Effector memory CD8-positive, alpha-beta T cell (primary cell): ENCODE measurements at regions not wholly inside any gene's neighbourhood (a gene's known extent, or its start where the extent isn't known, plus 50 kb on each side); places are given as distances from the start of the nearest gene placed in this dataset.
"Not testable (repeated sequence)": the region's sequence is repeated elsewhere in the genome, so short reads cannot be mapped to it uniquely, and the experiment has no call there.

Experiments used
- ATAC-seq: fragments of 150-1000 bp; cut with Tn5 transposase; replicated peaks from 2 replicates; pipeline ENCODE4 v1.10.0; 2021; ENCODE audit warnings: mild to moderate bottlenecking, moderate library complexity
- DNase-seq, 3 experiments: peaks; one replicate each; pipeline ENCODE4 v3.0.0; 2021
- H3K27ac Mint-ChIP-seq, 2 donors: one replicate each; pipeline ENCODE4 v1.8.0; 2022; ENCODE audit warnings: mild to moderate bottlenecking in 2 of 2, mixed read lengths in 2 of 2, moderate library complexity in 2 of 2
- H3K27me3 Mint-ChIP-seq, 2 donors: one replicate each; pipeline ENCODE4 v1.8.0; 2022; ENCODE audit warnings: mixed read lengths in 2 of 2
- H3K36me3 Mint-ChIP-seq: one replicate; pipeline ENCODE4 v1.8.0; 2022; ENCODE audit warnings: mild to moderate bottlenecking, moderate library complexity, mixed read lengths; ENCODE audit not compliant: insufficient read depth
- H3K4me1 Mint-ChIP-seq, 2 donors: one replicate each; pipeline ENCODE4 v1.8.0; 2022; ENCODE audit warnings: low read depth in 2 of 2, mixed read lengths in 2 of 2
- H3K4me3 Mint-ChIP-seq, 2 donors: one replicate each; pipeline ENCODE4 v1.8.0; 2022; ENCODE audit warnings: mild to moderate bottlenecking in 2 of 2, mixed read lengths in 2 of 2, moderate library complexity in 2 of 2
- H3K9me3 Mint-ChIP-seq, 2 donors: one replicate each; pipeline ENCODE4 v1.8.0; 2022; ENCODE audit warnings: mixed read lengths in 2 of 2

DNA sequence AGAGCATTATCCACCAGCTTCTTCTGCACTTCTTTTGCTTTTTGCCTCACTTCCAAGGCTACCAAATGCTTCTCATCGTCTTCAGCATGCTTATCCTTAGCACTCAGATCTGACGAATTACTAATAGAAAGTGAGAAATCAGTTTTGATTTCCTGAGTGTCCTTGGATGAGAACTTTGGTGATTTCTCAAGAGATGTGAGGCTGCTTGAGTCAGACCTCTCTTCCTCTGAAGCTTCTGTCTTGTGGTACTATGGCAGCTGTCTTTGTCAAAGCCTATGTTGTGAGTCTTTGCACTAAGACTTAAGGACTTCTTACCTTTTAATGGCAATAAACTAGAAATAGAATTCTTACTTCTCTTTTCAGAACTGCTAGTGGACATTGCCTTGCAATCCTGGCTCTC, 169.9 kb downstream of the CPE start:
- Mint-ChIP-seq H3K9me3 (no peaks in the 10 kb centered on the region), H3K4me3 (no peak overlapping the region), H3K4me1 (peaks cover 9 to 14% of the 10 kb centered on the region in 2 donors), H3K27me3 (no peaks in the 10 kb centered on the region), H3K27ac (no peak overlapping the region), H3K36me3 (no peaks in the 10 kb centered on the region)
- DNase-seq: no peak
- no peak for ATAC-seq

DNA sequence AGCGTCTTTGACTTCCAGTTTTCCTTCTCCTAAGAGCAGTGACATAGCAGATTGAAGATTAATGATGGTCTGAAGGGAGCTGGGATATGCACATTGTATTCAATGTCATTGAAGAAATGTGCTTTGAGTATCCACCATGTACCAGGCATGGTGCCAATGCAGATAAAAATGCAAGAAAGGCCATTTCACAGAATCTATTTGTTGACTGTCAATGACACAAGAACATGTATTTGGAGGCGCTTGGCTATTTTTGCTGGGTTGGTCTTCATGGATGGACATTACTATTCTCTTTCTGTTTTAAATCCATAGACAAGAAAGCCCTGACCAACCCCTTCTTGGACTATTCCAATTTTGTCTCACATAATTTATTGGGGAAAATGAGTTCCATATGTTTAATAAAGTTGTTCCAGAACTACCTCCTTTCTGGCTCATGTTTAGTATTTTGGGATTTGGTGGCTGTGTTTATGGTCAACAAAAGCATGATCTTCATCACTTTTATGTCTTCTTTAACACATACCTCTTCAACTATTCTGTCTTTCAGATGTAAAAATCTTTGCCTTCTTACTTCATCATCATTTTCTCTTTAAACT, 174.5 kb downstream of the CPE start:
- no peaks in the 10 kb centered on the region for H3K27me3 Mint-ChIP-seq
- ATAC-seq (no peak), DNase-seq (no peak)
- no peak overlapping the region for H3K27ac Mint-ChIP-seq
- no peaks in the 10 kb centered on the region for H3K36me3 Mint-ChIP-seq
- no peak overlapping the region for H3K4me3 Mint-ChIP-seq
- peaks cover 0 to 4% of the 10 kb centered on the region in 2 donors for H3K4me1 Mint-ChIP-seq
- no peaks in the 10 kb centered on the region for H3K9me3 Mint-ChIP-seq

GRCh38 chr4:165555302-165555701, 176.5 kb downstream of the CPE start:
- no peaks in the 10 kb centered on the region for H3K27me3 Mint-ChIP-seq
- ATAC-seq (no peak), DNase-seq (no peak)
- H3K4me3 Mint-ChIP-seq: no peak overlapping the region
- no peak overlapping the region for H3K27ac Mint-ChIP-seq
- H3K4me1 Mint-ChIP-seq: no peaks in the 10 kb centered on the region
- peaks cover 0 to 2% of the 10 kb centered on the region in 2 donors for H3K9me3 Mint-ChIP-seq
- H3K36me3 Mint-ChIP-seq: no peaks in the 10 kb centered on the region

- Mint-ChIP-seq H3K4me3 (no peak overlapping the region), H3K4me1 (no peaks in the 10 kb centered on the region), H3K9me3 (peaks cover 0 to 2% of the 10 kb centered on the region in 2 donors), H3K27ac (no peak overlapping the region), H3K36me3 (no peaks in the 10 kb centered on the region), H3K27me3 (no peaks in the 10 kb centered on the region)
- ATAC-seq (no peak), DNase-seq (no peak)
Measured at GRCh38 chr4:165556383-165556782, 177.6 kb downstream of the CPE start.

GRCh38 chr4:165560941-165561340, 182.1 kb downstream of the CPE start:
- Mint-ChIP-seq H3K27ac (no peak overlapping the region), H3K27me3 (no peaks in the 10 kb centered on the region), H3K4me1 (no peaks in the 10 kb centered on the region), H3K4me3 (no peak overlapping the region), H3K9me3 (peaks cover 0 to 2% of the 10 kb centered on the region in 2 donors), H3K36me3 (no peaks in the 10 kb centered on the region)
- no peak for ATAC-seq
- no peak for DNase-seq

DNA sequence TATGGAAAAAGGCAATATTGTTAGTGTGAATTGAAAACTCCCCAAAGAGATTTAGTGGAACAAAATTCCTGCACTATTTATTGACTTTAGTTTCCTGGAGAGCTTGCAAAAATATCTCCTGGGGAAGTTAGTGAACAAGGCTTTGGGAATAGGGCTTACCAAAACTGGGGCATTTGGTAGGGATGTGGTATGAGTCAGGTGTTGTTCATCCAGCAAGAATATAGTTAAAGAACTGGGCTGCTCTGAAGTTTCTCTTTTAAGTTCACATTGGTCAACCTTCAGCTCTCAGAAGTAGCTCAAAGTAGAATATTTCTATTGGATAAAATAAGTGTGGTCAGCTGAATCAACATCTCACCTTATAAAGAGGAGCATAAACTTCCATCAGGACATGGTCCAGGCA, 185.0 kb downstream of the CPE start:
- no peak for ATAC-seq
- no peaks in the 10 kb centered on the region for H3K27me3 Mint-ChIP-seq
- no peak for DNase-seq

GRCh38 chr4:165569031-165569430, 190.2 kb downstream of the CPE start:
- H3K27me3 Mint-ChIP-seq: no peaks in the 10 kb centered on the region
- H3K9me3 Mint-ChIP-seq: no peaks in the 10 kb centered on the region
- H3K36me3 Mint-ChIP-seq: no peaks in the 10 kb centered on the region
- no peak overlapping the region for H3K4me3 Mint-ChIP-seq
- ATAC-seq: no peak
- H3K4me1 Mint-ChIP-seq: no peaks in the 10 kb centered on the region
- no peak overlapping the region for H3K27ac Mint-ChIP-seq
- no peak for DNase-seq

More for the DNA sequence above, 185.0 kb downstream of the CPE start:
- Mint-ChIP-seq H3K4me3 (no peak overlapping the region), H3K4me1 (no peaks in the 10 kb centered on the region), H3K9me3 (no peaks in the 10 kb centered on the region), H3K27ac (no peak overlapping the region), H3K36me3 (no peaks in the 10 kb centered on the region)

GRCh38 chr4:165571476-165571875, 192.7 kb downstream of the CPE start:
- DNase-seq, H3K9me3 Mint-ChIP-seq, ATAC-seq, H3K4me1 Mint-ChIP-seq, H3K27ac Mint-ChIP-seq, H3K4me3 Mint-ChIP-seq, H3K27me3 Mint-ChIP-seq, H3K36me3 Mint-ChIP-seq: not testable (repeated sequence)

DNA sequence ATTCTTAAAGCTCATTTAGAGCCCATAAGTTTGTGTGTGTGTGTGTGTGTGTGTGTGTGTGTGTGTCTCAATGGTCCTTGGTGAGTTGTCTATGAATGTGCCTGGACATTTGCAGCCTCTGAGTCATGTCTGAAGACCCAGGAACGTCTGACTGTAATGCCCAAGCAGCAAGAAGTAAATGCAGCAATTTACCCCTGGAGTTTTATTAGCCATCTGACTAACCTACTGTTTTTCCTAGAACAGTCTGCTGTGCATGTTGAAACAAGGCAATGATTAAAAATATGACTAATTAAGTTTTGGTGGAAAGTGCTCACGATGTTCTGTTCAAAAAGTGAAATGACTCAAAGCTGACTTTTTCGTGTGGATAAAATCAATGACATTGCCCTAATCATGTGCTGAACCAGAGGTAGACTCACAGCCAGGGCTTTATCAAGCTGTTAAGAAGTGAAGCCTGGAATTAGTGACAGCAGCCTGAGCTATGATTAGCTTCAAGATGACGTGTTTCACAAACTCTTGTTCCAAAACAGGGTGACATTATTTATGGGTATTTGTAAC, 201.6 kb downstream of the CPE start:
- DNase-seq: no peak
- Mint-ChIP-seq H3K36me3 (no peaks in the 10 kb centered on the region), H3K4me1 (peaks cover 0 to 3% of the 10 kb centered on the region in 2 donors), H3K27ac (no peak overlapping the region), H3K4me3 (no peak overlapping the region), H3K9me3 (peaks cover 0 to 2% of the 10 kb centered on the region in 2 donors), H3K27me3 (no peaks in the 10 kb centered on the region)
- no peak for ATAC-seq

GRCh38 chr4:165583341-165583740, 204.5 kb downstream of the CPE start:
- H3K9me3 Mint-ChIP-seq: peaks cover 2 to 9% of the 10 kb centered on the region in 2 donors
- H3K36me3 Mint-ChIP-seq: no peaks in the 10 kb centered on the region
- DNase-seq: no peak
- no peak for ATAC-seq
- no peak overlapping the region for H3K27ac Mint-ChIP-seq
- H3K4me1 Mint-ChIP-seq: no peaks in the 10 kb centered on the region
- H3K4me3 Mint-ChIP-seq: no peak overlapping the region
- H3K27me3 Mint-ChIP-seq: no peaks in the 10 kb centered on the region

DNA sequence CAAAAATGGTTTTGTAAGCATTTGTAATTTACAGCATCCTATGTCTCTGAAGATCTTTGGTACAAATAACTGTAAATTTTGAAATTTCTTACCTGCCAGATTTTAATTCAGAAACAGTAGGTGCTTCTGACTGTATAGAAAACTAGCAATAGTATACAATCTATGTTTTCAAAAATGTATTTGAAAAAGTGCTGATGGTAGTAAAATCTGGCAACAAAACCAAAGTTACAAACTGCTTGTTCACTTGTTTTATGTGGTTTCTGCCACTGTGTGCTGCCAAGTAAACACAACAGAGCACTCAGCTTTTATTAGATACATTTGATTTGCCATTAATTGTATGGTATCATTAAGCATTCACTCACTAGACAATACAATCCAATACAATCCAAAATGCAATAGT, 206.1 kb downstream of the CPE start:
- H3K27ac Mint-ChIP-seq: no peak overlapping the region
- H3K27me3 Mint-ChIP-seq: no peaks in the 10 kb centered on the region
- peaks cover 2 to 17% of the 10 kb centered on the region in 2 donors for H3K9me3 Mint-ChIP-seq
- ATAC-seq (no peak), DNase-seq (no peak)
- no peak overlapping the region for H3K4me3 Mint-ChIP-seq
- no peaks in the 10 kb centered on the region for H3K36me3 Mint-ChIP-seq
- H3K4me1 Mint-ChIP-seq: no peaks in the 10 kb centered on the region

DNA sequence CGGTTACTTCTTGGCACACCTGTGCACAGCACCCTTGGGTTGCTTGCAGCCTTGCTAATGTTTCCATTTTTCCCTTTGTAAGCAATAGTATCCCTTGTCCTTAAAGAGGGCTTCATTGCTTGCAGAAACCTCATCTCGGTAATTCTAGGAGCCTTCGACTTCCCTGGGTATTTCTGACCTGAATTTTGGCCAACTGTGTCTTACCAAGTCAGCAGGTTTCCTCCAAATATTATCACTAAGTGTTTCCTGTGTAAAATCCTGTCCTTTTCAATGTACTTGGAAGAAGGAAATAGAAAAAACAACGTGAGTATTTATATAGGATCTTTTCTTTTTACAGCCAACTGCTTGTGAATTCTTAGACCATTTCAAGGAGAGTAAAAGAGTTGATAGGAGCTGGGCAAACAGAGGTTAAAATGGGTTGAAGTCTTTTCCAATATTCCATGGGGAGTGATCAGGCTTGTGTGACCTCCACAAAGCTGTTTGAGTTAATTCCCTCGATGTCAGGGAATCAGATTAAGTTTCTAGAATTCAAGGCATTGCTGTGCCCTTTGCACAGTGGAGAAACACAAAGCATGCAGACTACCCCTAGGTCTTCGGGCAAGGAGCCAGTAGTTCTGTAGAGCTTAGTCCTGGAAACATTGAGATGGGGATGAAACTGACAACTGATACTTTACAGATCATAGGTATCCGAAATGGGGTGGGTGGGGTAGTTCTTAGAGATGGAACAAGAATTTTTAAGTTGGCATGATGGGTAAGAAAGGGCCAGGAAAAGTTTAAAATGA, 209.9 kb downstream of the CPE start:
- ATAC-seq: no peak
- Mint-ChIP-seq H3K9me3 (peaks cover 0 to 17% of the 10 kb centered on the region in 2 donors), H3K27ac (no peak overlapping the region), H3K36me3 (no peaks in the 10 kb centered on the region), H3K4me1 (no peaks in the 10 kb centered on the region), H3K27me3 (no peaks in the 10 kb centered on the region), H3K4me3 (no peak overlapping the region)
- no peak for DNase-seq

- no peaks in the 10 kb centered on the region for H3K27me3 Mint-ChIP-seq
- H3K4me1 Mint-ChIP-seq: no peaks in the 10 kb centered on the region
- no peak overlapping the region for H3K27ac Mint-ChIP-seq
- no peak for ATAC-seq
- no peak overlapping the region for H3K4me3 Mint-ChIP-seq
- no peak for DNase-seq
- peaks cover 0 to 17% of the 10 kb centered on the region in 2 donors for H3K9me3 Mint-ChIP-seq
- H3K36me3 Mint-ChIP-seq: no peaks in the 10 kb centered on the region
Measured at GRCh38 chr4:165592386-165592785, 213.6 kb downstream of the CPE start.
